ENCODE measurements at regions not wholly inside any gene's neighbourhood (a gene's known extent, or its start where the extent isn't known, plus 50 kb on each side); places are given as distances from the start of the nearest gene placed in this dataset.

DNA sequence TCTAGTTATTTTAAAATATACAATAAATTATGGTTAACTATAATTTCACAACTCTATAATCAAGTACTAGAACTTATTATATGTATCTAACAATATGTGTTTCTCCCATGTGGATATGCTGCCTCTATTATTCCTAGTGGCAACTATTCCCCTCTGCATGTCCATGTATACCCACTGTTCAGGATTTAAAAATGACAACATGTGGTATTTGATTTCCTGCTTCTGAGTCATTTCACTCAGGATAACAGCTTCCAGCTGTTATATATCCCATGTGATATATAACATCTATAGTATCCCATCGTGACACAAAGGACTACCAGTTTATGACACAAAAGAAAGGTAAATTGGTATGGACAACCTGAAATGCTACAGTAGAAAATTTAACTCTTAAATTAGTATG lies 167.4 kb upstream of the TACR3 start:
- no peaks in the 10 kb centered on the region for H3K9me3 Mint-ChIP-seq
- intact Hi-C loops (cut with micrococcal nuclease) = no loop called here
- DNase-seq (no peak), ATAC-seq (no peak)
- TF ChIP-seq, protein P1, sequence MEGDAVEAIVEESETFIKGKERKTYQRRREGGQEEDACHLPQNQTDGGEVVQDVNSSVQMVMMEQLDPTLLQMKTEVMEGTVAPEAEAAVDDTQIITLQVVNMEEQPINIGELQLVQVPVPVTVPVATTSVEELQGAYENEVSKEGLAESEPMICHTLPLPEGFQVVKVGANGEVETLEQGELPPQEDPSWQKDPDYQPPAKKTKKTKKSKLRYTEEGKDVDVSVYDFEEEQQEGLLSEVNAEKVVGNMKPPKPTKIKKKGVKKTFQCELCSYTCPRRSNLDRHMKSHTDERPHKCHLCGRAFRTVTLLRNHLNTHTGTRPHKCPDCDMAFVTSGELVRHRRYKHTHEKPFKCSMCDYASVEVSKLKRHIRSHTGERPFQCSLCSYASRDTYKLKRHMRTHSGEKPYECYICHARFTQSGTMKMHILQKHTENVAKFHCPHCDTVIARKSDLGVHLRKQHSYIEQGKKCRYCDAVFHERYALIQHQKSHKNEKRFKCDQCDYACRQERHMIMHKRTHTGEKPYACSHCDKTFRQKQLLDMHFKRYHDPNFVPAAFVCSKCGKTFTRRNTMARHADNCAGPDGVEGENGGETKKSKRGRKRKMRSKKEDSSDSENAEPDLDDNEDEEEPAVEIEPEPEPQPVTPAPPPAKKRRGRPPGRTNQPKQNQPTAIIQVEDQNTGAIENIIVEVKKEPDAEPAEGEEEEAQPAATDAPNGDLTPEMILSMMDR (IDR thresholded peaks at IDR 0.05) = no peak
- H3K27me3 Mint-ChIP-seq = no peaks in the 10 kb centered on the region
- no peaks in the 10 kb centered on the region for H3K4me1 Mint-ChIP-seq (ENCODE audit: low read depth)
- H3K27ac Mint-ChIP-seq = no peak overlapping the region
- ChIA-PET CTCF (no interaction called here), POLR2A (no interaction called here)
- no peaks in the 10 kb centered on the region for H3K36me3 Mint-ChIP-seq (ENCODE audit: low read depth)
- H3K4me3 Mint-ChIP-seq = no peak overlapping the region

DNA sequence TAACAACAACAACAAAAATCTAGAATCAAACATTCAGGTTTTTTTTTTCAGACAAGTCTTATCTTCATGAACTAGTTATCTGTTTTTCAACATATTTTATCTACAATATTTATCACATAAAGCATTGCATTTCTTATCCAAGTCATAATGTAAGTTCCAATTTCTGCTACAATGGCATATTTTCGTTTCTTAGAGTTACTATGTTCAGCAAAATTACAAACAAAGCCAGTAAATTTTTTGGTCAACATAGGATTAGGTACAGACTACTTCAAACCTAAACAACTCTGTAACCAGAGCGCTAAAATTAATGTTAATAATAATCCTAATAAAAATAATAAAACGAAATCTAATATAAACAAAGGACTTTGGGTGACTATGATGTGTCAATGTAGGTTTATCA lies 165.4 kb upstream of the TACR3 start:
- intact Hi-C loops (cut with micrococcal nuclease) = no loop called here
- ChIA-PET CTCF (no interaction called here), POLR2A (no interaction called here)
- ATAC-seq (no peak), DNase-seq (no peak)
- no peak overlapping the region for H3K4me3 Mint-ChIP-seq
- H3K27me3 Mint-ChIP-seq = no peaks in the 10 kb centered on the region
- no peak overlapping the region for H3K27ac Mint-ChIP-seq
- H3K9me3 Mint-ChIP-seq = no peaks in the 10 kb centered on the region
- H3K36me3 Mint-ChIP-seq (ENCODE audit: low read depth) = no peaks in the 10 kb centered on the region
- TF ChIP-seq, protein P1 (IDR thresholded peaks at IDR 0.05) = no peak
- H3K4me1 Mint-ChIP-seq (ENCODE audit: low read depth) = no peaks in the 10 kb centered on the region

DNA sequence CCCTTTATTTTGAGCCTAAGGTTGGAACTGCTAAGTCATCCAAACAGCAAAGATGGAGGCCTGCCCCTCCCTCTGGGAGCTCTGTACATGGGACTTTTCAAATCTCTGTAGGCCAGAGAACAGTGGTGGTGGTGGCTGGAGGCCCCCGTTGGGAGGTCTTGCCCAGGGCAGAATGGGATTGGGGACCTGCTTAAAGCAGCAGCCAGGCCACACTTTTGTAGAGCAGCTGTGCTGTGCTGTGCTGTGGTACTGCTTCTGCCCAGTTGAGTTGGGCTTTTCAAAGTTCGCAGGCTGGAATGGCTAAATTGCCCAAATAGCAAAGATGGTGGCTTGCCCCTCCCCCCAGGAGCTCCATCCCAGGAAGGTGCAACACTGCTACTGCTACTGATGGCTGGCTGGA lies 147.5 kb upstream of the TACR3 start:
- no peak for DNase-seq
- Mint-ChIP-seq H3K36me3 (ENCODE audit: low read depth) (no peaks in the 10 kb centered on the region), H3K4me1 (ENCODE audit: low read depth) (no peaks in the 10 kb centered on the region), H3K27me3 (no peaks in the 10 kb centered on the region), H3K27ac (no peak overlapping the region), H3K4me3 (no peak overlapping the region), H3K9me3 (peaks cover 2% of the 10 kb centered on the region)
- ATAC-seq = no peak
- POLR2A ChIA-PET = no interaction called here
- intact Hi-C loops (cut with micrococcal nuclease) = no loop called here
- TF ChIP-seq, protein P1 (IDR thresholded peaks at IDR 0.05) = no peak
- CTCF ChIA-PET = no interaction called here

DNA sequence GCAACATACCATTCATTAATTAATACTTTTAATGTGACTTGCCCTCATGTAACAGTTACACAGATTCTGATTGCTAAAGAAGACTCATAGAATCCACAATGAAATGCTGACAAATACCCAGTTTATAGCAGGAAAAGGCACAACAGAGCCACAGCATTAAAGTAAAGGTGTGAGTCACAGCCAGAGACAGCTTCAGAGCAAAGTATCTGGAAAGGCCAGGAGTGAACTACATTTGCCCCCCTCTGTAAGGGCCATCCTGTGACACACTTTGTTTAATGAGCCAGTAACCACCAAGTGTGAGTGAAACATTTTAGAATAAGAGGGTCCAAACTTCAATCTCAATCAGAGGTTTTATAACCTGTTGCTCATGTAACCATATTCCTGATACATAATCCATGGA lies 133.8 kb upstream of the TACR3 start:
- CTCF ChIA-PET = no interaction called here
- no peak for DNase-seq
- Mint-ChIP-seq H3K36me3 (ENCODE audit: low read depth) (no peaks in the 10 kb centered on the region), H3K9me3 (peaks cover 5% of the 10 kb centered on the region), H3K4me3 (no peak overlapping the region), H3K27ac (no peak overlapping the region), H3K4me1 (ENCODE audit: low read depth) (no peaks in the 10 kb centered on the region), H3K27me3 (no peaks in the 10 kb centered on the region)
- intact Hi-C loops (cut with micrococcal nuclease) = no loop called here
- POLR2A ChIA-PET = no interaction called here
- TF ChIP-seq, protein P1 (IDR thresholded peaks at IDR 0.05) = no peak
- ATAC-seq = no peak

DNA sequence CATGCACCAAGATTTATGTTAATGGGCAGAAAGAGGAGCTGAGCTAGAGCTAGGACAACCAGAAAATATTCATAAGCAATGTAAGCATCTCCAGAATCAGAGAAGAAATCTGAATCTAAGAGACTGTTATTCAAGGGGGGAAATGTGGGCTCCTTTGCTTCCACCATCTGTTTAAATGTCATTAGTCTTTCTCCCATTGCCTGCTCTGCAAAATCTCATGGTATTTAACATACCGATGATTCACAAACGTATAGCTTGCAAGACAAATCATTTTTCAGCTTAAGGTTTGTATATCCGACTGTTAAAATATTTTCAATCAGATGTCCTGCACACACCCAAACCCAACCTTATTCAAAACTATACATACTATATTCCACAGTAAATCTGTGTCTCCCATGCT lies 133.4 kb upstream of the TACR3 start:
- Mint-ChIP-seq H3K9me3 (peaks cover 7% of the 10 kb centered on the region), H3K4me1 (ENCODE audit: low read depth) (no peaks in the 10 kb centered on the region), H3K27ac (no peak overlapping the region), H3K27me3 (no peaks in the 10 kb centered on the region), H3K36me3 (ENCODE audit: low read depth) (no peaks in the 10 kb centered on the region), H3K4me3 (no peak overlapping the region)
- TF ChIP-seq, protein P1 (IDR thresholded peaks at IDR 0.05) = no peak
- intact Hi-C loops (cut with micrococcal nuclease) = no loop called here
- POLR2A ChIA-PET = no interaction called here
- ATAC-seq (no peak), DNase-seq (no peak)
- CTCF ChIA-PET = no interaction called here

Measured in activated CD8-positive, alpha-beta T cell treated with anti-CD3 and anti-CD28 coated beads for 36 hours (primary cell).